K562 (cell line): ENCODE measurements at regions not wholly inside any gene's neighbourhood (a gene's known extent, or its start where the extent isn't known, plus 50 kb on each side); places are given as distances from the start of the nearest gene placed in this dataset.

Experiments used
- CBX1 ChIP-seq: sonication (generic); IDR thresholded peaks from 2 replicates; pipeline ENCODE4 v1.6.1; 2016; ENCODE audit warnings: antibody characterized with exemption, low read depth, mild to moderate bottlenecking
- EP300 ChIP-seq: IDR thresholded peaks from 2 replicates; pipeline ENCODE4 v1.6.1; 2012; ENCODE audit warnings: low read length, improper control_type of control experiment
- FOXK2 ChIP-seq, 2 experiments: fragments of 450-650 bp; IDR thresholded peaks in 1 of 2; conservative IDR thresholded peaks in 1 of 2; 2 replicates each; pipeline ENCODE4 v1.6.1; 2016; ENCODE audit warnings: low read depth in 2 of 2, mild to moderate bottlenecking in 1 of 2
- PHB2 ChIP-seq: fragments of 450-650 bp; IDR thresholded peaks from 2 replicates; pipeline ENCODE4 v1.6.1; 2017; ENCODE audit warnings: low read depth
- POLR2A ChIP-seq: fragments of 450-650 bp; conservative IDR thresholded peaks from 2 replicates; pipeline ENCODE4 v1.6.1; 2016
- POLR2AphosphoS5 ChIP-seq: IDR thresholded peaks from 2 replicates; pipeline ENCODE4 v1.6.1; 2011; ENCODE audit warnings: mild to moderate bottlenecking, low read depth, low read length, moderate library complexity; ENCODE audit not compliant: control insufficient read depth, insufficient read depth
- SMAD1 ChIP-seq: fragments of 150-350 bp; IDR thresholded peaks from 2 replicates; pipeline ENCODE4 v1.6.1; 2014; ENCODE audit warnings: low read length, low read depth; ENCODE audit not compliant: partially characterized antibody
- ZBED1 ChIP-seq: IDR thresholded peaks from 2 replicates; pipeline ENCODE4 v1.6.1; 2014
- ZNF175 ChIP-seq: fragments of 200-800 bp; sonication (Bioruptor generic); IDR thresholded peaks from 2 replicates; pipeline ENCODE4 v1.6.1; 2016; ENCODE audit warnings: low read depth, mild to moderate bottlenecking, missing genetic modification characterization, missing compliant biosample characterization
- ZNF24 ChIP-seq: fragments of 450-650 bp; IDR thresholded peaks from 2 replicates; pipeline ENCODE4 v1.6.1; 2016
- ZNF551 ChIP-seq: fragments of 250-450 bp; sonication (Bioruptor Pico); IDR thresholded peaks from 2 replicates; pipeline ENCODE4 v1.5.0; 2021; ENCODE audit warnings: mild to moderate bottlenecking, moderate library complexity
- TF ChIP-seq, protein P1 (sequence below): fragments of 450-650 bp; IDR thresholded peaks from 2 replicates; pipeline ENCODE4 v1.6.1; 2016; ENCODE audit warnings: missing biosample characterization, missing genetic modification characterization
- TF ChIP-seq, protein P2 (sequence below), 3 experiments: IDR thresholded peaks in 2 of 3; conservative IDR thresholded peaks in 1 of 3; 2 replicates each; pipeline ENCODE4 v1.5.1; 2011 to 2012; ENCODE audit warnings: low read length in 3 of 3, mild to moderate bottlenecking in 3 of 3, control low read depth in 2 of 3, improper control_type of control experiment in 1 of 3, inconsistent platforms in 1 of 3, low read depth in 1 of 3, mixed read lengths in 1 of 3, moderate library complexity in 1 of 3; ENCODE audit not compliant: insufficient read depth in 2 of 3

DNA sequence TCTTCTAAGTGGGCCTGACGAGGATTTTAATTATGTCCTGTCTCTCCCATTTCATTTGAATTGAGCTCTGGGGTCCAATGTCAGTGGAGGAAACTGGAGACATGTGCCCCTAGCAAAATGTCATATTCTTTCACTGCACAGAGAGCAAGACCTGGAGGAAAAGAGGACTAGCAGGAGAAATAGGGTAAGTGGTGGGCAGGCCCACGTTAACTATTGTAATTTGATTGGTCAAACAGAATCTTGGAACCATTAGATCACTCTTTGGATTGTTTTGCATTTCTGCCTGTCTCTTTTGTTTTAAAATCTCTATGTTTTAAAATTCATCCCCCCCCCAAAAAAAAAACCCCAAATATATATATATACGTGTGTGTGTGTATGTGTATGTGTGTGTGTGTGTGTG, 113.9 kb upstream of the PELI2 start:
- TF ChIP-seq, protein P1, sequence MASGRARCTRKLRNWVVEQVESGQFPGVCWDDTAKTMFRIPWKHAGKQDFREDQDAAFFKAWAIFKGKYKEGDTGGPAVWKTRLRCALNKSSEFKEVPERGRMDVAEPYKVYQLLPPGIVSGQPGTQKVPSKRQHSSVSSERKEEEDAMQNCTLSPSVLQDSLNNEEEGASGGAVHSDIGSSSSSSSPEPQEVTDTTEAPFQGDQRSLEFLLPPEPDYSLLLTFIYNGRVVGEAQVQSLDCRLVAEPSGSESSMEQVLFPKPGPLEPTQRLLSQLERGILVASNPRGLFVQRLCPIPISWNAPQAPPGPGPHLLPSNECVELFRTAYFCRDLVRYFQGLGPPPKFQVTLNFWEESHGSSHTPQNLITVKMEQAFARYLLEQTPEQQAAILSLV, result no peak
- TF ChIP-seq, protein P2, sequence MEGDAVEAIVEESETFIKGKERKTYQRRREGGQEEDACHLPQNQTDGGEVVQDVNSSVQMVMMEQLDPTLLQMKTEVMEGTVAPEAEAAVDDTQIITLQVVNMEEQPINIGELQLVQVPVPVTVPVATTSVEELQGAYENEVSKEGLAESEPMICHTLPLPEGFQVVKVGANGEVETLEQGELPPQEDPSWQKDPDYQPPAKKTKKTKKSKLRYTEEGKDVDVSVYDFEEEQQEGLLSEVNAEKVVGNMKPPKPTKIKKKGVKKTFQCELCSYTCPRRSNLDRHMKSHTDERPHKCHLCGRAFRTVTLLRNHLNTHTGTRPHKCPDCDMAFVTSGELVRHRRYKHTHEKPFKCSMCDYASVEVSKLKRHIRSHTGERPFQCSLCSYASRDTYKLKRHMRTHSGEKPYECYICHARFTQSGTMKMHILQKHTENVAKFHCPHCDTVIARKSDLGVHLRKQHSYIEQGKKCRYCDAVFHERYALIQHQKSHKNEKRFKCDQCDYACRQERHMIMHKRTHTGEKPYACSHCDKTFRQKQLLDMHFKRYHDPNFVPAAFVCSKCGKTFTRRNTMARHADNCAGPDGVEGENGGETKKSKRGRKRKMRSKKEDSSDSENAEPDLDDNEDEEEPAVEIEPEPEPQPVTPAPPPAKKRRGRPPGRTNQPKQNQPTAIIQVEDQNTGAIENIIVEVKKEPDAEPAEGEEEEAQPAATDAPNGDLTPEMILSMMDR (IDR thresholded peaks at IDR 0.05 in 2 of 3, conservative IDR thresholded peaks at IDR 0.05 in 1 of 3; ENCODE audit: insufficient read depth in 2 of 3, low read depth in 1 of 3, low read length in 3 of 3), result no peak
- TF ChIP-seq POLR2A (no peak), ZBED1 (no peak), CBX1 (no peak), EP300 (no peak), ZNF24 (no peak), ZNF551 (CRISPR knock-in tag) (no peak), FOXK2 (conservative IDR thresholded peaks at IDR 0.05 in 1 of 2, IDR thresholded peaks at IDR 0.05 in 1 of 2; ENCODE audit: low read depth in 2 of 2) (no peak), SMAD1 (no peak), POLR2AphosphoS5 (no peak), PHB2 (no peak), ZNF175 (CRISPR knock-in tag) (no peak)
